ENCODE measurements at regions not wholly inside any gene's neighbourhood (a gene's known extent, or its start where the extent isn't known, plus 50 kb on each side); places are given as distances from the start of the nearest gene placed in this dataset.
"Not testable (repeated sequence)": the region's sequence is repeated elsewhere in the genome, so short reads cannot be mapped to it uniquely, and the experiment has no call there.

DNA sequence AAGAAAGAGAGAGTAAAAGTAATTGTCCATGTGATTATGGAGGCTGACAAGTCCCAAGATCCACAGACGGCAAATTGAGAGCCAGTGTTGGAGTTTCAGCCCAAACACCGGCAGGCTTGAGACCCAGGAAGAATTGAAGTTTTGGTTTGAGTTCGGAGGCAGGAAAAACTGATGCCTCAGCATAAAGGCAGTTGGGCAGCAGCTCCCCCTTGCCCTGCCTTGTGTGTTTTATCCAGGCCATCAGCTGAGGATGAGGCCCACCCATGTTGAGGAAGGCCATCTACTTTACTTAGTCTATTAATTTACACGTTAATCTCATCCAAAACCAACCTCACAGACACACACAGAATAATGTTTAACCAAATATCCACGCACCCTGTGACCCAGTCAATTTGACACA, 64.6 kb upstream of the SERPINE2 start:
- no peak for DNase-seq

DNA sequence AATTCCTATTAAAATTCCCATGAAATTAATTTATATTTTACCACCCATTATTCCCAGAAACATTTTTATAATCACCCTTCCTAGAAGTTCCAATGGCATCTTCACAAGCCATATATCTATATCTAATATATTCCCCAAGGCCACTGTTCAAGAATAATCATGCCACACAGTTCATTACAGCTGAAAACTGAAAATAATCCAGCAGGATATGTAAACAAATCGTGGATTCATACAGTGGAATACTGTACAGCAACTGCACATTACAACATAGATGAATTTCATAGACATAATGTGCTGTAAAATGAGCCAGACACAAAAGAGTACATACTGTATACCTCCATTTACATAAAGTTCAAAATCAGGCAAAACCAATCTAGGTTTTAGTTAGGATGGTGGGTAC, 63.9 kb upstream of the SERPINE2 start:
- no peak for DNase-seq

- DNase-seq = no peak
These were observed 62.9 kb upstream of the SERPINE2 start for GRCh38 chr2:224101820-224102630.

DNA sequence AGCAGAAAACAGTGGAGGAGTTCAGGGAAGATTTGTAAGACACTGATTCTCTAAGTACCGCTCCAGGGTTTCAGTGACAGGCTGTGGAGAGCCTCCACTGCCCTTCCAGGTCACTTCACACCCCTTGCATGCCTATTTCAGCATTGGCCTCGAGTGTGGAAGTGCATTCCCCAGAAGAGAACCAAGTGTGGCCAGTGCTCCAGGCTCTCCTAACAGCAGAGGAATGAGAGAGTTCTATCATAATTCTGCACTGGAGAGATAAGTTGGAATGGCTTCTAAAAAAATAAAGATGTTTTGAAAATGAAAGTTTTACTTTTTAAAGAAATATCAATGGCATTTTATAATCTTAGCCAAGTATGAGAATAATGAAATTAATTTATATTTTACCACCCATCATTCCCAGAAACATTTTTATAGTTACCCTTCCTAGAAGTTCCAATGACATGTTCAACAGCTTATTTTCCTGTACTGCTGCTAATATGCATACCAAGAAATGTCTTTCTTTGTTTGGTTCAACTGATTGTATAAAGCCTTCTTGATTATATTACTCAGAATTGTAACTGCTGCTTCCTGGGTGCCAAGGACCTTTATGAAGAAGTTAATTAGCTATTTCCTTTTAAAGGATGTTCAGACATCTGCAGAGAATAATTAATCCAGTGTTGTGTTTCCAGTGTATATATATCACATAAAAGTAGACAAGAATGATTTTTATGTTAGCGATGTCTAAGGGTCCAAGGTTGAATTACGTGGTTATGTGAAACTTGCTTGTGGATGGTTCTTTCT, 61.0 kb upstream of the SERPINE2 start:
- no peak for DNase-seq

- no peak for DNase-seq
These were observed 59.6 kb upstream of the SERPINE2 start for GRCh38 chr2:224098481-224099230.

GRCh38 chr2:224094413-224094812, 55.3 kb upstream of the SERPINE2 start:
- no peak for DNase-seq

DNA sequence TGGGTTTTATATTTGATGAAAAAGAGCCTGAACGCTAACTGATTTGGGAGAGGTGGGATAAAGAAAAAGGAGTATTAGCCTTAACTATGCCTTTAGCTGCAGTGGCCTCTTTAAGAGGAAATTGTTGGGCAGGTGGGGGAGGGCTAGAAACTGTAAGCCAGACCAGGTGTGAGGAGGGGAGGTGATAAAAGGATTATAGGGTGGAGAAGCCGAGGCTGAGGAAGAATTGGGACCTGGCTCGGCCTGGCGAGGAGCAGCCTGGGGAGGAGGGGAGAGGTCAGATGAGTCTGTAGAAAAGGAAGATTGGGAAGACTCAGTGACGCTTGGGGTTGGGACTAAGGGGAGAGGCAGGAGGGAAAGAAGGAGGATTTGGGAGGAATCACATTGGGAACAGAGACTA, 52.6 kb upstream of the SERPINE2 start:
- DNase-seq = not testable (repeated sequence)

GRCh38 chr2:224089606-224090005, 50.5 kb upstream of the SERPINE2 start:
- not testable (repeated sequence) for DNase-seq

All from NCI-H1092 treated with DMSO at 0.1 percent for 48 hours (cell line).